ENCODE measurements at regions not wholly inside any gene's neighbourhood (a gene's known extent, or its start where the extent isn't known, plus 50 kb on each side); places are given as distances from the start of the nearest gene placed in this dataset.

DNA sequence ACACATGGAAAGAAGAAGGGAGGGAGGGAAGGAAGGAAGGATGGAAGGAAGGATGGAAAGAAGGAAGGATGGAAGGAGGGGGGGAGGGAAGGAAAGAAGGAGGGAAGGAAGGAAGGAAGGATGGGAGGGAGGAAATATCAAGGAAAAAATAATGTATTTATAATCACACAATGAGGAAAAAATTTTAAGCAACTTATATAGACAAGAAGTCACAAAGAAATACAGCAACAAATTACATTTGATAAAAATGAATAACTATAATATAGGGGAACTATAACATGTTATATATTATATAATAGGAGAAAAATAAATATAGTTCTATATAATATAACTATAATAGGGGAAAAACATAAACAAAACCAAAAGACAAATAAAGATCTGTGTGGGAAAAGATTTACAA is 441.8 kb downstream of the LRATD1 start:
- DNase-seq (ENCODE audit: extremely low read depth in 1 of 2, low read depth in 1 of 2) = no peak

- DNase-seq (ENCODE audit: extremely low read depth in 1 of 2, low read depth in 1 of 2) = no peak
Observed at GRCh38 chr2:15074751-15075700, 442.5 kb downstream of the LRATD1 start.

- DNase-seq (ENCODE audit: extremely low read depth in 1 of 2, low read depth in 1 of 2) = no peak
Observed at GRCh38 chr2:15076668-15077067, 444.2 kb downstream of the LRATD1 start.

DNA sequence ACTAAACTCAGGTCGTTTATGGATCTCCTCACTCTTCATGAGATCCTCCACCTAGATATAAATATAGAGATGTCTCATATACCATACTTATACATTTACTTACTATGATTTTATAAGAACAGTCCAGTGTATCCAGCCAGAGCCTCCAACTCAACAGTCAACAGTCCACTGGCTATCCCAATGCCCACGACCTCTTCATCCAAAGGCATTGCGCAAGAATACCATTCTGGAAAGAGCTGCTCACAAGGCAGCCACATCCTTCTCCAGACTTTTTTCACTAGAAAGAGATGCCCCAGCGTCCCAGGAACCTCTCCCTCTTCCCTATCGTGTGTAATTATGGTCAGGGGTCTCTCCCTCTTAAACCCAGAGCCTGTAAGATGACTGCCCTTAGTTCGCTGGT is 448.8 kb downstream of the LRATD1 start:
- no peak for DNase-seq (ENCODE audit: extremely low read depth in 1 of 2, low read depth in 1 of 2)

GRCh38 chr2:15082105-15083058 is 449.9 kb downstream of the LRATD1 start:
- DNase-seq (ENCODE audit: extremely low read depth in 1 of 2, low read depth in 1 of 2) = no peak

DNA sequence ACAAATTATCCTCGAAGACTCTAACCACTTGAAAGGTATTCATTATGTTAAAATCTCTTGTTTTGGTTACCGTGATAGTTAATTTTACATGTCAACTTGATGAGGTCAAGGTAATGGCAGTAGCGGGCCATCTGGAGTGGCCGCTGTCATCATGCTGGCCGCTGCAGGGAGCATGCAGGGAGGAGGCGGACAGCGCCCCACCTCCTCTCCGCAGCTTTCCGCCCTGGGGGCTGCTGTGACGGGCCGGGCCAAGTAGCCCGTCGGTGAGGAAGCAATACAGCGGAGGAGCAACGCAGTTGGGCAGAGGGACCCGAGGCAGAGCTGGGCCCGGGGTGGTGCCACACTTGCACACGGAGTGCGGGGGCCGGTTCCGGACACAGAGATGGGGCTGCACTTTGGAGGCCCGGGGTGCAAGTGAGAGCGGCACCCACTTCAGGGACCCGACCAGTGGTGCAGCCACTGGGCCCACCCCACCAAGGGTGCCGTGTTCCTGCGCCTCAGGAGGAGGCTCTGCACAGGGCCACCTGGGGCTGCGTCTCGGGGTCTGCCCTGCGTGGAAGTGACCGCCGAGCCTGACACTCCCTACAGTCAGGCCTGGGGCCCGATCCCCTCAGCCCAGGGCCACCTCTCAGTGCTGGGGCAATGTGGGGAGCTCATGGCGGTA is 452.4 kb downstream of the LRATD1 start:
- no peak for DNase-seq (ENCODE audit: extremely low read depth in 1 of 2, low read depth in 1 of 2)

GRCh38 chr2:15092181-15092580 is 459.7 kb downstream of the LRATD1 start:
- DNase-seq (ENCODE audit: extremely low read depth in 1 of 2, low read depth in 1 of 2) = no peak

DNA sequence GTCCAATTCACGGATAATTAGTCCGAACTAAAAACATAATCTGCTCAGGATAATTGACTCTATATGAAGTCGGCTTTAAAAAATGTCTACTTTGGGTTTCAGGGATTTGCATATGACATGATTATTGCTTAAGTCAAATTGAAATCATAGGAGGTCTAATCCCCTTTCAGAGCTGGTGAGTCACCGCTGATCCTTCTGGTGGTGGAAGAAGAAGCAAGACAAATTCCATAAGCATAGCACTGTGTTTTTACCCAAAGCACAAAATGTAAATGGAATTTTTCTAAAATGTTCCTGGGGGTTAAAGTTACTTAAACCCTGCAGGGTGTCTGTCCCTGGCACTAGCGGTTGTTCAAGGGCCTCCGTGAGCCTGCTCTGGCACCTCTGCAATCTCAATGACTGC is 460.2 kb downstream of the LRATD1 start:
- DNase-seq (ENCODE audit: extremely low read depth in 1 of 2, low read depth in 1 of 2) = no peak

- DNase-seq (ENCODE audit: extremely low read depth in 1 of 2, low read depth in 1 of 2) = no peak
Observed at GRCh38 chr2:15094161-15094560, 461.6 kb downstream of the LRATD1 start.

GRCh38 chr2:15096873-15097272 is 464.3 kb downstream of the NBAS start:
- no peak for DNase-seq (ENCODE audit: extremely low read depth in 1 of 2, low read depth in 1 of 2)

DNA sequence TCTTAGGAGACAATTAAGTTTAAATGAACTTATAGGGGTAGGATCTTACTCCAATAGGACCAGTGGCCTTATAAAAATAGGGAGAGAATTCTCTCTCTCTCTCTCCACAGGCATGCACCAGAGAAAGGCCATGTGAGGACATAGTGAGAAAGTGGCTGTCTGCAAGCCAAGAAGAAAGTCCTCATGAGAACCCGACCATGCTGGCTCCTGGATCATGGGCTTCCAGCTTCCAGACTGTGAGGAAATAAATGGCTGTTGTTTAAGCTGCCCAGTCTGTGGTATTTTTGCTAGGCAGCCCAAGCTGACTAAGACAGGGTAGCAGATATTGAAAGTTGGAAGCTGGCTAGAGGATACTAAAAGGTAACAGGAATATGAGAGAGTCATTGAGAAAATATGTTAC is 454.0 kb downstream of the NBAS start:
- DNase-seq (ENCODE audit: extremely low read depth in 1 of 2, low read depth in 1 of 2) = no peak

DNA sequence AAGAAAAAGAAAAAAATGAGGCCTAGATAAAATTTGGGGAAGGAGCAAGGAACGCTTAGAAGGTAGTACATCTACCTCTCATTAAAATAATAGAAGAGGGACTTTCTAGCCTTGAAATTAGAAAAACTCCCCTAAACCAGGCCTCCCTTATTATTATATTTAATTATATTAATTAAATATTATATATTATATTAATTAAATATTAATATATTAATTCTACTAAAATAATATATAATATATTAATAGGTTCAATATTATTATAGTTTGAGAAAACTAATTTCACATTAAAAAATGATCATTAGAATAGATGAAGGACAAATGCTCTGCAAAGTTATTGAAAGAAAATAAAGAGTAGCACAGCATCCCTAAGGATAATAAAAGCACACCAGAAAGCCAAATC is 449.4 kb downstream of the NBAS start:
- no peak for DNase-seq (ENCODE audit: extremely low read depth in 1 of 2, low read depth in 1 of 2)

- DNase-seq (ENCODE audit: extremely low read depth in 1 of 2, low read depth in 1 of 2) = no peak
Observed at GRCh38 chr2:15112216-15112615, 448.9 kb downstream of the NBAS start.

GRCh38 chr2:15115776-15116175 is 445.4 kb downstream of the NBAS start:
- no peak for DNase-seq (ENCODE audit: extremely low read depth in 1 of 2, low read depth in 1 of 2)

DNA sequence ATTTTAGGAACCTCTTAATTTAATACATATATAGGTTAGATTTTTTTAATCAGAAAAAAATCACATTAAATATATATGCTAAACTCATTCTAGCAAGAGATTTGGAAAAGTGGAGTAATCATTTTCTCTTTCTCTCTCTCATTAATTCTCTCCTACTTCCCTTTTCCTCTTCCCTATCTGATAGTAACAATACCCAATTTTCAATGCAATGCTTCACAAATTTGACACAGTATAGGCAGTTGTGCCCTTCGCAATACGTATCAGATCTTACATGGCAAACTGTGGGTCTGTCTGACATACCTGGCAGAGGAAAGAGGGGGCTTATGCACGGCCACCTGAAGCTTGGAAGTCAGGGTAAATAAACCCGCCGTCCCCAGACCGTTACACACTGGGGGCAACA is 444.3 kb downstream of the NBAS start:
- DNase-seq (ENCODE audit: extremely low read depth in 1 of 2, low read depth in 1 of 2) = no peak
